ENCODE measurements at regions not wholly inside any gene's neighbourhood (a gene's known extent, or its start where the extent isn't known, plus 50 kb on each side); places are given as distances from the start of the nearest gene placed in this dataset.

DNA sequence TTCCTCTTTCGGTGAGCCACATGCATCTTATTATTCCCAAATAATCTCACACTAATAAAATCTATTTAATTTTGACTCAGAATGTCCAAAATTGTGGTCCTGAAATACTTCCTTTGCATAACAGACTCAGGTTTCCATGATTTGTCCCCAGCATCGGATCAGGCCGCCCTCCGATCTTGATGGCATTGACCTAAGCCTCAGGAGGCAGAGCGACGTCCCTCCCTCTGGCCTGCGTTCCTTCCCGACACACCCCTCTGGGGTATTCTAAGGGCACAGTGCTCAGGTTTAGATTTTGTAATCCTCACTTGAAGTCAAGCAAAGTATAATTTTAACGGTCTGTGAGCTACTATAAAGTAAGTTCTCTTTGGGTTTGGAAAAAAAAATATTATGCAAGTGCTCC, 857.7 kb downstream of the GALR1 start:
- no peaks in the 10 kb centered on the region for H3K4me1 ChIP-seq
- no peak overlapping the region for H3K4me3 ChIP-seq
- H3K27me3 ChIP-seq (ENCODE audit: low read depth): no peaks in the 10 kb centered on the region
- TF ChIP-seq, protein P1, sequence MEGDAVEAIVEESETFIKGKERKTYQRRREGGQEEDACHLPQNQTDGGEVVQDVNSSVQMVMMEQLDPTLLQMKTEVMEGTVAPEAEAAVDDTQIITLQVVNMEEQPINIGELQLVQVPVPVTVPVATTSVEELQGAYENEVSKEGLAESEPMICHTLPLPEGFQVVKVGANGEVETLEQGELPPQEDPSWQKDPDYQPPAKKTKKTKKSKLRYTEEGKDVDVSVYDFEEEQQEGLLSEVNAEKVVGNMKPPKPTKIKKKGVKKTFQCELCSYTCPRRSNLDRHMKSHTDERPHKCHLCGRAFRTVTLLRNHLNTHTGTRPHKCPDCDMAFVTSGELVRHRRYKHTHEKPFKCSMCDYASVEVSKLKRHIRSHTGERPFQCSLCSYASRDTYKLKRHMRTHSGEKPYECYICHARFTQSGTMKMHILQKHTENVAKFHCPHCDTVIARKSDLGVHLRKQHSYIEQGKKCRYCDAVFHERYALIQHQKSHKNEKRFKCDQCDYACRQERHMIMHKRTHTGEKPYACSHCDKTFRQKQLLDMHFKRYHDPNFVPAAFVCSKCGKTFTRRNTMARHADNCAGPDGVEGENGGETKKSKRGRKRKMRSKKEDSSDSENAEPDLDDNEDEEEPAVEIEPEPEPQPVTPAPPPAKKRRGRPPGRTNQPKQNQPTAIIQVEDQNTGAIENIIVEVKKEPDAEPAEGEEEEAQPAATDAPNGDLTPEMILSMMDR (IDR thresholded peaks at IDR 0.05): no peak
- intact Hi-C loops (cut with DNase I): no loop called here
- ATAC-seq (peak; percentile 77 to 79), DNase-seq (no peak)
- no peaks in the 10 kb centered on the region for H3K9me3 ChIP-seq
- H3K36me3 ChIP-seq: no peaks in the 10 kb centered on the region
- H3K27ac ChIP-seq: no peak overlapping the region

- intact Hi-C loops (cut with DNase I): no loop called here
- H3K27me3 ChIP-seq (ENCODE audit: low read depth): no peaks in the 10 kb centered on the region
- H3K36me3 ChIP-seq: no peaks in the 10 kb centered on the region
- H3K4me1 ChIP-seq: no peaks in the 10 kb centered on the region
- H3K27ac ChIP-seq: no peak overlapping the region
- no peak overlapping the region for H3K4me3 ChIP-seq
- ATAC-seq (peak; percentile 40 to 74), DNase-seq (no peak)
- no peaks in the 10 kb centered on the region for H3K9me3 ChIP-seq
- TF ChIP-seq, protein P1 (IDR thresholded peaks at IDR 0.05): no peak
These were observed 858.9 kb downstream of the GALR1 start for GRCh38 chr18:78108554-78108953.

GRCh38 chr18:78113136-78113939, 863.7 kb downstream of the GALR1 start:
- TF ChIP-seq, protein P1 (IDR thresholded peaks at IDR 0.05): no peak
- H3K9me3 ChIP-seq: no peaks in the 10 kb centered on the region
- H3K4me1 ChIP-seq: no peaks in the 10 kb centered on the region
- DNase-seq: no peak
- H3K27me3 ChIP-seq (ENCODE audit: low read depth): no peaks in the 10 kb centered on the region
- H3K36me3 ChIP-seq: no peaks in the 10 kb centered on the region
- intact Hi-C loops (cut with DNase I): no loop called here
- no peak for ATAC-seq
- H3K4me3 ChIP-seq: no peak overlapping the region
- H3K27ac ChIP-seq: no peak overlapping the region

- intact Hi-C loops (cut with DNase I): no loop called here
- Histone ChIP-seq H3K36me3 (no peaks in the 10 kb centered on the region), H3K9me3 (no peaks in the 10 kb centered on the region), H3K27me3 (ENCODE audit: low read depth) (no peaks in the 10 kb centered on the region), H3K27ac (no peak overlapping the region), H3K4me1 (no peaks in the 10 kb centered on the region), H3K4me3 (no peak overlapping the region)
- ATAC-seq (no peak), DNase-seq (no peak)
- TF ChIP-seq, protein P1 (IDR thresholded peaks at IDR 0.05): no peak
These were observed 864.2 kb downstream of the GALR1 start for GRCh38 chr18:78113940-78114251.

DNA sequence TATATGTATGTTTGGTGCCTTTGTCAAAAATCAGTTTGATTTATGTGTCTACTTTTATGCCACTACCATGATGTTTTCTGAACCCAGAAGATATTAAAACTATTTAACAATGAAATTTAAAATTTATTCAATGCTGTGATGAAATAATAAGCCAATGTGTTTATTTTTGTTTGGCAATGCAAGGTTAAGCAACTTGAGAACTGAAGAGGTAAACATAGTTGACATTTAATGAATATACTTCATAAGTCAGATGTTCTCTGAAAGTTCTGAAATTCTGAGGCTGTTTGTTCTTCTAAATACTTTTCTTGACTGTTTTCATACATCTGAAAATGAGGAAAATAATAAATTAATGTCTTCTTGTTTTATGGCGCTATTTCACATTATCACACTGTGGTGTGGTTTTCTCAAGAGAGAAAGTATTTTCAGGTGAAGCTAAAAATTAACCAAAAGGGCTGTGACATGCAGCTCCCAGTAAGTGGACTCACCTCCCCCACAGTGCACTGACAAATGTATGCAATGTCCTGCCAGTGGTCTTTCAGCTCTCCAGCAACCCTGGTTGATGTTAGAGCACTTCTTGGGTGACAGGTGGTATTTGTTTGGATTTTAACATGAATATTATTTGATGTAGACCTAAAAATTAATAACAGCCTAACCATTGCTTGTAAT, 863.6 kb upstream of the SALL3 start:
- TF ChIP-seq, protein P1 (IDR thresholded peaks at IDR 0.05): no peak
- no peak for DNase-seq
- Histone ChIP-seq H3K9me3 (no peaks in the 10 kb centered on the region), H3K27ac (no peak overlapping the region), H3K4me1 (no peaks in the 10 kb centered on the region), H3K4me3 (no peak overlapping the region), H3K27me3 (ENCODE audit: low read depth) (no peaks in the 10 kb centered on the region), H3K36me3 (no peaks in the 10 kb centered on the region)
- intact Hi-C loops (cut with DNase I): no loop called here
- no peak for ATAC-seq

Measured in lower lobe of right lung (tissue), 2 donors.